Nephron progenitor cell (in vitro differentiated cells): ENCODE measurements at regions not wholly inside any gene's neighbourhood (a gene's known extent, or its start where the extent isn't known, plus 50 kb on each side); places are given as distances from the start of the nearest gene placed in this dataset.
"Not testable (repeated sequence)": the region's sequence is repeated elsewhere in the genome, so short reads cannot be mapped to it uniquely, and the experiment has no call there.

Source experiments
- DNase-seq: peaks from one replicate; pipeline ENCODE4 v3.0.0; 2021
- H3K27ac Mint-ChIP-seq: 2 replicates; pipeline ENCODE4 v1.8.0; 2021; ENCODE audit warnings: mild to moderate bottlenecking, moderate library complexity, mixed read lengths
- H3K27me3 Mint-ChIP-seq: 2 replicates; pipeline ENCODE4 v1.8.0; 2021; ENCODE audit warnings: mild to moderate bottlenecking, low read depth, mixed read lengths; ENCODE audit not compliant: poor library complexity
- H3K36me3 Mint-ChIP-seq: 2 replicates; pipeline ENCODE4 v1.8.0; 2021; ENCODE audit warnings: low read depth, mixed read lengths
- H3K4me1 Mint-ChIP-seq: 2 replicates; pipeline ENCODE4 v1.8.0; 2021; ENCODE audit warnings: mixed read lengths
- H3K4me3 Mint-ChIP-seq: 2 replicates; pipeline ENCODE4 v1.8.0; 2021; ENCODE audit warnings: mild to moderate bottlenecking, moderate library complexity, mixed read lengths
- H3K9me3 Mint-ChIP-seq: 2 replicates; pipeline ENCODE4 v1.8.0; 2021; ENCODE audit warnings: mild to moderate bottlenecking, moderate library complexity, mixed read lengths
- CTCF ChIP-seq: fragments of 200-600 bp; sonication (generic); IDR thresholded peaks from 2 replicates; pipeline ENCODE4 v1.5.0; 2021; ENCODE audit warnings: antibody characterized with exemption

DNA sequence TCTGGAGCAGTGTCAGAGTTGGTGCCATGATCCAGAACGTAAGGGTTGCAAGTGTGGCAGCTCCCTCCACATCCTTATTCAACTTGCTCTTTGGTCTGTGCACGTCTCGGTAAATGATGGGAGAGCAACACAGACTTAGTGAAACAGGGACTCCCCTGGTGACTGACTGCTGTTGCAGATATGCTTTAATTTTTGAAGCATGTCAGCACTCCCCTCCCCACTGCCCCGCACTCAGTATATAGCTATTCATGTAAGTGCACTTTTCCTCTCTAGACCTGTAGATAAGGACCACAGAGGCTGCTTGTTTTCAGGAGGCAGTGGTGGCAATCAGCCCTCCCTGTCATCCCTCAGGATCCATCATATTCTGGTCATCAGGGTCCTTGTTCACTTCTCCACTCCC lies 470.9 kb downstream of the IRS2 start:
- Mint-ChIP-seq H3K27ac (no peak overlapping the region), H3K4me3 (no peak overlapping the region), H3K4me1 (peaks cover 4% of the 10 kb centered on the region), H3K27me3 (peaks cover 3% of the 10 kb centered on the region), H3K36me3 (no peaks in the 10 kb centered on the region), H3K9me3 (peaks cover 28% of the 10 kb centered on the region)
- no peak for TF ChIP-seq CTCF
- DNase-seq, result no peak

DNA sequence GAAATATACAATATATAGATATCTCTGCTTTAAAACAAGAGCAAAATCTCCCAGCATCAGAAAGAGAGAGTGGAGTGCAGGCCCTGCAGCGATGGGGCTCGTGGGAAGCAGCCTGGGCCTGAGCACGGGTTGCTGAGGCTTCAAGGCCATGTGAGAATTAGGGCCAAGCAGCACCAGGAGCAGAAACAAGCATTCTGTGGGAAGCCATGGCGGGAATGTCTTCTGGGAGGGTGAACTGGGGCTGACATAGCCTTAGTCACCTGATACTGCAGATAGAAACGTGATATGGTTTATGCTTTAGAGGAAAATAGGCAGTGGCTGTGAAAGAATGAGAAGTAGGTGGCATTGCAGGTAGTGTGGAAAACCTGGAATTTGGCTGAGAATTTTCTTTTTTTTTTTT lies 472.3 kb downstream of the IRS2 start:
- Mint-ChIP-seq H3K27me3 (peaks cover 3% of the 10 kb centered on the region), H3K9me3 (peaks cover 36% of the 10 kb centered on the region), H3K4me1 (peaks cover 4% of the 10 kb centered on the region), H3K27ac (peak overlapping the region; percentile 18), H3K36me3 (no peaks in the 10 kb centered on the region), H3K4me3 (no peak overlapping the region)
- TF ChIP-seq CTCF, result no peak
- DNase-seq, result no peak

DNA sequence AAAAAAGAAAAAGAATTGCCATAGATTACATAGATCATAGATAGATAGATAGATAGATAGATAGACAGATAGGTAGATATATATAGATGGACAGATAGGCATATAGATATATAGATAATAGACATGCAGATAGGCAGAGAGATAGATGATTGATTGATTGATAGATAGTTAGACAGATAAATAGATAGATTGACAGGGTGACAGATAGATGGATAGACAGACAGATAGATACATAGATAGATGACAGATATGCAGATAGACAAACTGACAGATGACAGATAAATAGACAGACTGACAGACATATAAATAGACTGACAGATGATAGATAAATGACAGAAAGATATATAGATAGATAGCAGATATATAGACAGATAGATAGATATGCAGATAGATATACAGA lies 474.0 kb downstream of the IRS2 start:
- H3K4me1 Mint-ChIP-seq, result peaks cover 10% of the 10 kb centered on the region
- no peak for DNase-seq
- TF ChIP-seq CTCF, result no peak
- peaks cover 7% of the 10 kb centered on the region for H3K27me3 Mint-ChIP-seq
- H3K36me3 Mint-ChIP-seq, result no peaks in the 10 kb centered on the region
- no peak overlapping the region for H3K27ac Mint-ChIP-seq
- no peak overlapping the region for H3K4me3 Mint-ChIP-seq
- peaks cover 27% of the 10 kb centered on the region for H3K9me3 Mint-ChIP-seq

- H3K27me3 Mint-ChIP-seq, H3K27ac Mint-ChIP-seq, H3K36me3 Mint-ChIP-seq, DNase-seq, H3K4me3 Mint-ChIP-seq: not testable (repeated sequence)
- H3K4me1 Mint-ChIP-seq, result peaks cover 12% of the 10 kb centered on the region
- H3K9me3 Mint-ChIP-seq, result peaks cover 20% of the 10 kb centered on the region
These were observed 474.9 kb downstream of the IRS2 start for GRCh38 chr13:109311431-109311976.

DNA sequence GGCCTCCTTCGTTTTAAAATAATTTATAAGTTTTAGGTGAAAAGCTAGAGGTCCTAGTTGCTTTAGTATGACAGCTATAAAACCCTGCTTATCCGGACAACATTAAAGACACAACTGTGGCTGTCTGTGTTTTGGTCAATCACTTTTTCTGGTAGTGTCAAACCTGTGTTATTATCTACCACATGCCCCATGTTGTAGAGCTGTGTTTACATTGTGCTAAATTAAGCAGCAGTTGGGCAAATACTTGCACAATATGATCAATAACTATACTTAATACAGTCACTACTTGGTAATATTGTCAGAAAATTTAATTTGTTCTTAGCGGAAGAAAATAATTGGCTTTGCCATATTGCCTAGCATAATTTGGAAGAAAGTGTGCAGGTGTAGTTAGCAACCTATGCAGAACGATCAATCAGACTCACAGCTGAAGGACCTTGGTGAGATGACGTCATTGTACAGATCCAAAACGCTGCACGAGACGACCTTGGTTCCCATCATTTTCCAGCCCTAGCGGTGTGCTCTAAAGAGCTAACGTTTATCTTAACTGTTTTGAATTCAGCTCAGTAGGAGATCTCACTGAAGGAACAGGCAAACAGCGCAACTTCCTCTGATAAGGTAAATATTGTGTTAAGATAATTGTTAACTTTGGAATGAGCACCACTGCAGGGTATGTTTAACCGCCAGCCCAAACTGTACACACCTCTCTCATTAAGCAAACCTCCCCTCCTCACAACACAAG lies 476.6 kb downstream of the IRS2 start:
- DNase-seq, result no peak
- no peak for TF ChIP-seq CTCF
- H3K9me3 Mint-ChIP-seq, result peaks cover 14% of the 10 kb centered on the region
- H3K36me3 Mint-ChIP-seq, result no peaks in the 10 kb centered on the region
- peaks cover 12% of the 10 kb centered on the region for H3K4me1 Mint-ChIP-seq
- H3K27me3 Mint-ChIP-seq, result peaks cover 7% of the 10 kb centered on the region
- no peak overlapping the region for H3K27ac Mint-ChIP-seq
- H3K4me3 Mint-ChIP-seq, result no peak overlapping the region

- H3K4me1 Mint-ChIP-seq, result peaks cover 10% of the 10 kb centered on the region
- H3K27ac Mint-ChIP-seq, result no peak overlapping the region
- peaks cover 4% of the 10 kb centered on the region for H3K27me3 Mint-ChIP-seq
- TF ChIP-seq CTCF, result no peak
- no peaks in the 10 kb centered on the region for H3K36me3 Mint-ChIP-seq
- H3K9me3 Mint-ChIP-seq, result peaks cover 10% of the 10 kb centered on the region
- no peak overlapping the region for H3K4me3 Mint-ChIP-seq
- no peak for DNase-seq
These were observed 479.4 kb downstream of the IRS2 start for GRCh38 chr13:109307027-109307426.
